C4-2B (cell line): ENCODE measurements at regions not wholly inside any gene's neighbourhood (a gene's known extent, or its start where the extent isn't known, plus 50 kb on each side); places are given as distances from the start of the nearest gene placed in this dataset.

Source experiments
- H3K27ac ChIP-seq: fragments of 450-650 bp; 2 replicates; pipeline ENCODE4 v1.5.1; 2017
- ZFX ChIP-seq: fragments of 450-650 bp; IDR thresholded peaks from 2 replicates; pipeline ENCODE4 v1.6.1; 2017
- TF ChIP-seq, protein P1 (sequence below): fragments of 450-650 bp; conservative IDR thresholded peaks from 2 replicates; pipeline ENCODE4 v1.5.1; 2017; ENCODE audit warnings: mild to moderate bottlenecking

DNA sequence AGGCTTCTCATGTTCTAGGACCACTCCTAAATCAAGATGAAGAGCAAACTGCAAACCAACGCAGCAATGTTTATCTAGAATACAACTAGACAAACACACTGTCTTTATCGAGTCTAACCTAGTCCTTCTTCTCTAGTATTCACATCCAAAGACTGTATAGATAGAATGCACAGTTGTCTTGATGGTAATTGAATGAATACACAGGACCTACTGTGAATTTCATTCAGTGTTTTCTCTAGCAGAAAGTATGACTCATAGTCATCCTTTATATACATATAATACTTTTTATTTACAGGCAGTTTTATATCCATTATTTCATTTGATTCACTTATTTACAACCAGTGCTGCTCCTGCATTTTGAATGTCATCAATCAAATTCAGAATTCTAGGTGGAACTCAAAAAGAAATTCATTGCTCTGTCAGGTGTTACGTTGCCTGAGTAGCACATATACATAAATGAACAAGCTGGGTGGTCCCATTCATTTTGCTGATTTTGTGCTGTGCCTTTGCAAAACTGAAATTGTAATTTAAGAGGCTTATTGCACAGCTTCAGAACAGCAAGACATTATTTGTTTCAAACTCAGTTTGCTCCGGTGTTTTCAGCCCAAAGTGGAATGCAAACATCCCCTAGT is 374.8 kb downstream of the EPHA4 start:
- no peak overlapping the region for H3K27ac ChIP-seq
- TF ChIP-seq, protein P1, sequence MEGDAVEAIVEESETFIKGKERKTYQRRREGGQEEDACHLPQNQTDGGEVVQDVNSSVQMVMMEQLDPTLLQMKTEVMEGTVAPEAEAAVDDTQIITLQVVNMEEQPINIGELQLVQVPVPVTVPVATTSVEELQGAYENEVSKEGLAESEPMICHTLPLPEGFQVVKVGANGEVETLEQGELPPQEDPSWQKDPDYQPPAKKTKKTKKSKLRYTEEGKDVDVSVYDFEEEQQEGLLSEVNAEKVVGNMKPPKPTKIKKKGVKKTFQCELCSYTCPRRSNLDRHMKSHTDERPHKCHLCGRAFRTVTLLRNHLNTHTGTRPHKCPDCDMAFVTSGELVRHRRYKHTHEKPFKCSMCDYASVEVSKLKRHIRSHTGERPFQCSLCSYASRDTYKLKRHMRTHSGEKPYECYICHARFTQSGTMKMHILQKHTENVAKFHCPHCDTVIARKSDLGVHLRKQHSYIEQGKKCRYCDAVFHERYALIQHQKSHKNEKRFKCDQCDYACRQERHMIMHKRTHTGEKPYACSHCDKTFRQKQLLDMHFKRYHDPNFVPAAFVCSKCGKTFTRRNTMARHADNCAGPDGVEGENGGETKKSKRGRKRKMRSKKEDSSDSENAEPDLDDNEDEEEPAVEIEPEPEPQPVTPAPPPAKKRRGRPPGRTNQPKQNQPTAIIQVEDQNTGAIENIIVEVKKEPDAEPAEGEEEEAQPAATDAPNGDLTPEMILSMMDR: no peak
- TF ChIP-seq ZFX: no peak

DNA sequence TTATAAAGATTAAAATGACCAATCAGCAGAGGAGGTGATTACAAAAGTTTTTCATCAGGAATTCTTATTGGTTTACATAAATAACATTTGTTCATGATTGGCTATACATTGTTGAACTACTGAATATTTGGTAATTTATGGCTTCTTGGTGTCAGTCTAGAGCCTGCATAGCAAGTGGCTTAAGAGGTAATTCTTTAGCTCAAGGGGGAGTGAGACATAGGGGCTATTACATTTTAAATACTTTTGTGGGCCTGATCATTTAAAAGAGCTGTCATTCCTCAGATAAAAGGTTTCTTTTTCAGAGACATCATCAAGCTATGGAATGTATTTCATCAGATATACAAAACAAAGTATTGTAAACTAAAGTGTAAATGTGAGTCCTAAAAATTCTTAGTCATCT is 373.8 kb downstream of the EPHA4 start:
- TF ChIP-seq ZFX: no peak
- TF ChIP-seq, protein P1: no peak
- no peak overlapping the region for H3K27ac ChIP-seq

DNA sequence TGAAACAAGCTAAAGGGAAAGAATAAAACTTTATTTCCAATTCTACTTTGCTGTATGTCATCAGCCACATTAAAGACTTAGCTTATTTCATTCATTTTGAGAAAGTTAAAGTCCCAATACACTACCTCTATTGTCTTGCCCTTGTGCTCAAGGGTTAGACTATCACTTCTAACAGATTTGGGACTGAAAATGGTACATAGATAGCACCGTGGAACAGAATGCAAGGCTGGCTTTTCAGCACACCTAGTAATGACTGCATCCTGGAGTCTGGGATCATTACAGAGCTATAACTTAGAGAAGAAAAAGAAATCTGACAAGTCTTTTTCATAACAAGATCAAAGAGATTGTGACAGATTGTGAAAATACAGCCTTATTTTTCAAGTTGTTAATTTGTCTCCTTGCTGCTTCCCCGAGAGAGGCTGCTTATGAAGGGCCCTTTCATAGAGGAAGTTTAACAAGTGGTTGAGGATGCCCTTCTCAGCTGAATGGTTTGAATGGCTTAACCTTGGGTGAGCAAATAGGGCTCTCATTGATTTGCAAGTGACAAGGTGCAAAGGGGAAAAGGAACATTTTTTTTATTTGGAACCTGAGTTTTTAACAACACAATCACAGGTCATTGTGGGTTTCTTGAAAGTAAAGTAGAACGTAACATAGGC is 371.8 kb downstream of the EPHA4 start:
- TF ChIP-seq, protein P1: no peak
- no peak for TF ChIP-seq ZFX
- H3K27ac ChIP-seq: no peak overlapping the region

DNA sequence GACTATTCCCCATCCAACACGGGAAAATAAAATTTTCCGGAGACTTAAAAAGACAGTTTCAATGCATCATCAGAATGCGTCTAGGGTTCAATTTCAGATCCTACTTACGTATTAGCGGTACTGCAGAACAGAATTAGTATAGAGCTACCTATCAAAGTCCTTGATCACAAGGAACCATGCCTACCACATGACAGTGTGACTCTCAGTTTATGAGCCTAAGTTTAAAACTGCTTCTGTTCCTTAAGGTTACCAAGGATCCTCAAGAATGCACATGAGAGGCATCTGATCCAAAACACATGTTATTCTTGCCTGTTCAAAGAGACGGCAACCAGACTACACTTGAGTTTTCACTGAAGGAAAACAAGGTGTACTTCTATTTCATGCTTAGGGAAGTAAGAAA is 369.7 kb downstream of the EPHA4 start:
- no peak overlapping the region for H3K27ac ChIP-seq
- TF ChIP-seq, protein P1: no peak
- no peak for TF ChIP-seq ZFX

DNA sequence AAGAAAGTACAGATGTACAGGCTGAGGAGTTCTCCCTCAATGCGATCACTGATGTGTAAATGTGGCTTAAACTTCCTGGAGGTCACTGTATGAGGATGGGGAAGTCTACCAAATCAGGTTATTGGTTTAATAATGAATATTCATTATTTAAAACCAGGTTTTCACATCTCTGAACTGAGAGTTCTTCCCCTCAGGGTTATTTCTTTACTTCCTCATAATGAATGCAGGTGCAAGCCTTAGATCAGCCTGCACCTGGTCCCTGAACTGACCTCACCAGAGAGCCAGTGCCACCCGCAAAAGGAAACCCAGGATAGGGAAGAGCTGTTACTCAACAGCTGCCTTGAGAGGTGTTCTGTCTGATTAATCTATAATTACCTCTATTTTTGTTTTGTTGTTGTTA is 369.0 kb downstream of the EPHA4 start:
- no peak overlapping the region for H3K27ac ChIP-seq
- TF ChIP-seq ZFX: no peak
- TF ChIP-seq, protein P1: no peak

DNA sequence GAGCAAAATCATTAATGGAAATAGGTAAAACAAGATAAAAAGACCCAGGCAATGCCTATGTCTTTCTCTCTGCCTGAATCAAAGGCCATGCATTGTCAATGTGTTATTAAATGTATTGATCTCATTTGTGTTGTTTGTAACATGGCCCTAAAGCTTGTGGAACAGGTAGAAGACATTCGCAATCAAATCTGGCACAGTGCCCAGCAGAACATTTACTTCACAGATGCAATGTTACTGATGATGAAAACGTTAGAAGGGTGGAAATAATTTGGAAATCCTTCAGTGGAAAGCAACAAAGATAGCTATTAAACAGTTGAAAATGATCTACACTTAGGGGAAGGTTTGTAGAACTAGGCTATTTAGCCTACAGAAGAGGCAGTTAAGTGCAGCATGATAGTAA is 368.2 kb downstream of the EPHA4 start:
- H3K27ac ChIP-seq: no peak overlapping the region
- TF ChIP-seq ZFX: no peak
- TF ChIP-seq, protein P1: no peak

DNA sequence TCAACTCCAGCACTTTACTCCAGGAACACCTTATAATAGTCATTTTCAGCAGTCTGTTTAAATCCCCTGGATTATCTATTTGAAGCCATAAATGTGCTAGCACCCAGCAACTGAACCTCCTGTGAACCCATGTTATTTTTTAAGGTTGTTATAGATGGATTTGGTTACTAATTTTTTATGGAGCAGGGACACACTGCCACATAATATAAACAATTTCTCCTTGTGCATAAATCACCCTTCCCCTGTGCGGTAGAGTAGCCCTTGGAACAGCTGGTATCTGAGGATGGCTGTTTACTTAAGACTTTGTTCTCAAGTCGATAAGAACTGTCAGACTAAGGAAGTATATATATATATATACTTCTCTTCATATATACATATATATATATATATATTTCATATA is 367.4 kb downstream of the EPHA4 start:
- TF ChIP-seq ZFX: no peak
- TF ChIP-seq, protein P1: no peak
- no peak overlapping the region for H3K27ac ChIP-seq
